ENCODE measurements at regions not wholly inside any gene's neighbourhood (a gene's known extent, or its start where the extent isn't known, plus 50 kb on each side); places are given as distances from the start of the nearest gene placed in this dataset.

DNA sequence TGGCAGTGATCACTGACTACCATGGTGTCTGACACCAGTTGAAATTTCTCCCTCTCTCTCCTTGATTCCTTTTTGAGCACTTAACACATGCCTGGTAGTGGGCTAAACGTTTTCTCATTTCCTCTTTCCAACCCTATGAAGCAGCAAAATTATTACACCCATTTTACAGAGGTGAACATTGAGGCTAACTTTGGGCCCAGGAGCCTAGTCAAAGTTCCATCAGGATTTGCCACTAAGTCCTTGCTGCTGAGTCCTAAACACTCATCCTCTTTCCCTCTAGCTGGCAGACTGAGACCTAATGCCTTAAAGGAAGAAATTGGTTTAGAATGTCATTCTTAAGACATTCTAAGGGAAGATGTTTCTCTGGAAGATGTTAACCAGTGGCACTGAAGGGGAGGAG is 74.7 kb upstream of the IRX3 start:
- TF ChIP-seq POLR2A (IDR thresholded peaks at IDR 0.05) (no peak), EP300 (IDR thresholded peaks at IDR 0.05) (no peak)
- TF ChIP-seq, protein P1, sequence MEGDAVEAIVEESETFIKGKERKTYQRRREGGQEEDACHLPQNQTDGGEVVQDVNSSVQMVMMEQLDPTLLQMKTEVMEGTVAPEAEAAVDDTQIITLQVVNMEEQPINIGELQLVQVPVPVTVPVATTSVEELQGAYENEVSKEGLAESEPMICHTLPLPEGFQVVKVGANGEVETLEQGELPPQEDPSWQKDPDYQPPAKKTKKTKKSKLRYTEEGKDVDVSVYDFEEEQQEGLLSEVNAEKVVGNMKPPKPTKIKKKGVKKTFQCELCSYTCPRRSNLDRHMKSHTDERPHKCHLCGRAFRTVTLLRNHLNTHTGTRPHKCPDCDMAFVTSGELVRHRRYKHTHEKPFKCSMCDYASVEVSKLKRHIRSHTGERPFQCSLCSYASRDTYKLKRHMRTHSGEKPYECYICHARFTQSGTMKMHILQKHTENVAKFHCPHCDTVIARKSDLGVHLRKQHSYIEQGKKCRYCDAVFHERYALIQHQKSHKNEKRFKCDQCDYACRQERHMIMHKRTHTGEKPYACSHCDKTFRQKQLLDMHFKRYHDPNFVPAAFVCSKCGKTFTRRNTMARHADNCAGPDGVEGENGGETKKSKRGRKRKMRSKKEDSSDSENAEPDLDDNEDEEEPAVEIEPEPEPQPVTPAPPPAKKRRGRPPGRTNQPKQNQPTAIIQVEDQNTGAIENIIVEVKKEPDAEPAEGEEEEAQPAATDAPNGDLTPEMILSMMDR (IDR thresholded peaks at IDR 0.05), result no peak
- intact Hi-C loops (cut with DNase I), result no loop called here
- Histone ChIP-seq H3K9me3 (no peaks in the 10 kb centered on the region), H3K36me3 (no peaks in the 10 kb centered on the region), H3K27me3 (no peaks in the 10 kb centered on the region), H3K4me3 (no peak overlapping the region), H3K4me1 (ENCODE audit: insufficient read depth) (no peaks in the 10 kb centered on the region), H3K27ac (no peak overlapping the region)
- 35 to 43% (median 36%) methylated on average over 1 of the region's 1 CpG for WGBS, 3 donors
- no peak for DNase-seq

DNA sequence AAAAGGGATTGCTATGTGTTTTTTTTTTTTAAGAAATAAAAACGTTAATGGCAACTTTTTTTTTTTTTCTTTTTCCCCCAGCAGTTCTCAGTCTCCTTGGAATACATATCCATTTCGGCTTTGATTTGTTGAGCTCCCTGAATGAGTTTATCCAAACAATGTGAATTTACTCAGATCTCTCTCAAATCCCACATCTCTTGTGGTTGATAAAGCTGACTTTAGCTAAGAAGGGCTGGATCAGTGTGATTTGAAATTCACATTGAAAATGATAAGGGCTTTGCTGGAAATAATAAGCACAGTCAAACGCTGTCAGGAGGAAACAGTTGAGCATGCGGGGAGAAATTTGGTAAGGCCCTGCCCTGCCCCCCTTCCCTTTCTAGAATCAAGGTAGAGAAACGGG is 74.1 kb upstream of the IRX3 start:
- DNase-seq, result no peak
- Histone ChIP-seq H3K4me1 (ENCODE audit: insufficient read depth) (no peaks in the 10 kb centered on the region), H3K9me3 (no peaks in the 10 kb centered on the region), H3K36me3 (no peaks in the 10 kb centered on the region), H3K4me3 (no peak overlapping the region), H3K27me3 (no peaks in the 10 kb centered on the region), H3K27ac (no peak overlapping the region)
- no peak for TF ChIP-seq EP300 (IDR thresholded peaks at IDR 0.05)
- TF ChIP-seq POLR2A (IDR thresholded peaks at IDR 0.05), result no peak
- TF ChIP-seq, protein P1 (IDR thresholded peaks at IDR 0.05), result no peak
- intact Hi-C loops (cut with DNase I), result no loop called here
- WGBS, 3 donors, result 18 to 30% (median 25%) methylated on average over 5 of the region's 5 CpGs

DNA sequence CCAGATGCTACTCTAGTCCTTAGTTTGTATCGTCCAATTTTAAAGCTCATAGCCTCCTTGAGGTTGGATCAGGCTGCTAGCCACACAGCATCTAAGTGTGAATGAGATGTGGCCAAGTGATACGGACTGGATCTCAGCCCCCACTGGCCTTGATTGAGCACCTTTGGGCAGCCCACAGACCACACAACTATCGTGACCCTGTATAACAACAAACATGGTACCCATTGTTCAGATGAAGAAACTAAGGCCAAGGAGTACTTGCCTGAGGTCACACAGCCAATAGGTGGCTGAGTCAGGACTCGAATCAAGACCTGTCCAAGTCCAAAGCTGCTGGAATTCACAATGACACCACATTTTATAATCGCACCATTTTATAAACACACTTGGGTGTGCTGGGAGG is 73.0 kb upstream of the IRX3 start:
- DNase-seq, result no peak
- H3K27me3 ChIP-seq, result no peaks in the 10 kb centered on the region
- no peaks in the 10 kb centered on the region for H3K36me3 ChIP-seq
- no peaks in the 10 kb centered on the region for H3K4me1 ChIP-seq (ENCODE audit: insufficient read depth)
- H3K27ac ChIP-seq, result no peak overlapping the region
- no peaks in the 10 kb centered on the region for H3K9me3 ChIP-seq
- no peak overlapping the region for H3K4me3 ChIP-seq
- TF ChIP-seq EP300 (IDR thresholded peaks at IDR 0.05), result no peak
- TF ChIP-seq, protein P1 (IDR thresholded peaks at IDR 0.05), result no peak
- no peak for TF ChIP-seq POLR2A (IDR thresholded peaks at IDR 0.05)
- WGBS, 3 donors, result 57 to 69% (median 65%) methylated on average over 5 of the region's 5 CpGs
- intact Hi-C loops (cut with DNase I), result no loop called here

DNA sequence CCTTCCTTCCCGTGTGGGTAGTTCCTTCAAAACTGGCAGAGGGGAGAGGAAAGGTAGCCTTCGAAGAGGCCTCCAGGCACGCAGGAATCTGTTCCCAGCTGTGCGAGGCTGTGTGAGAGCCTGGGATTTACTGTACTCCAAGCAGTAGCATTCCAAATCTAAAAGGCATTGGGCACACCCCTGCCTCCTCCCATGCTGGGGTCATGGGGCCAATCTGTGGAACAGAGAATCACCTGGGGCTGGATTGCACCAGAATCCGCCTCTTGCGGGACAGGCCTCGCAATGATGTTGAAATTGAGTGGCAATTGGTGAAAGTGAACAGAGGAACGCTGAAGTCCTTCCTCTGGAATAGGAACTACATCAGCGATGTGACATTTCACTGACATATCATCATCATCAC is 72.5 kb upstream of the IRX3 start:
- WGBS, 3 donors, result 77 to 83% (median 83%) methylated on average over 9 of the region's 9 CpGs
- H3K27ac ChIP-seq, result no peak overlapping the region
- intact Hi-C loops (cut with DNase I), result no loop called here
- TF ChIP-seq EP300 (IDR thresholded peaks at IDR 0.05), result no peak
- no peak for TF ChIP-seq POLR2A (IDR thresholded peaks at IDR 0.05)
- TF ChIP-seq, protein P1 (IDR thresholded peaks at IDR 0.05), result no peak
- H3K4me3 ChIP-seq, result no peak overlapping the region
- H3K36me3 ChIP-seq, result no peaks in the 10 kb centered on the region
- no peak for DNase-seq
- H3K27me3 ChIP-seq, result no peaks in the 10 kb centered on the region
- H3K4me1 ChIP-seq (ENCODE audit: insufficient read depth), result no peaks in the 10 kb centered on the region
- H3K9me3 ChIP-seq, result no peaks in the 10 kb centered on the region

DNA sequence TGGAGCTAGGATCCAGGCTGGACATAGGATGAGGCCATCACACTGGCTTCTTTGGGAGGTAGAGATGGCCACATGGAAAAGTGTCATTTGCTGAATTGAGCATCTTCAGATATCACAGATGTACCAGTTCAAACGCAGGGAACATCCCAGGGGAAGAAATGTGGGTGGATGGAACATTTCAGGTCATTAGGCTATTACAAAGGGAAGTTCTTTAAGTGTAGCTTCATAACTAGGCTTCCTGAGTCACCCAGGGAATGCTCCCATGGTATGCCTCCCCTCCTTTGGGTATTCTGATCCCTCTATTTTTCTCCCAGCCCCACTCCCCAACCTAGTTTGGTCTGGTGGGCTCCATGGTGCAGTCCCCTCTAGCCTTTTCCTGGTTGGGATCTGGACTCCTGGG is 69.8 kb upstream of the IRX3 start:
- Histone ChIP-seq H3K27me3 (no peaks in the 10 kb centered on the region), H3K9me3 (no peaks in the 10 kb centered on the region), H3K27ac (no peak overlapping the region), H3K4me3 (no peak overlapping the region), H3K36me3 (no peaks in the 10 kb centered on the region), H3K4me1 (ENCODE audit: insufficient read depth) (no peaks in the 10 kb centered on the region)
- WGBS, 3 donors, result 59 to 64% (median 60%) methylated on average over 1 of the region's 1 CpG
- intact Hi-C loops (cut with DNase I), result no loop called here
- TF ChIP-seq POLR2A (IDR thresholded peaks at IDR 0.05) (no peak), EP300 (IDR thresholded peaks at IDR 0.05) (no peak)
- TF ChIP-seq, protein P1 (IDR thresholded peaks at IDR 0.05), result no peak
- DNase-seq, result no peak

Measured in ovary (tissue), 7 donors.